ENCODE measurements at regions not wholly inside any gene's neighbourhood (a gene's known extent, or its start where the extent isn't known, plus 50 kb on each side); places are given as distances from the start of the nearest gene placed in this dataset.

- Histone ChIP-seq H4K20me1 (ENCODE audit: low read depth) (no peaks in the 10 kb centered on the region), H3K4me1 (no peaks in the 10 kb centered on the region), H3K27me3 (peaks cover 24% of the 10 kb centered on the region), H3K4me3 (no peak overlapping the region), H3F3A (ENCODE audit: low read depth) (no peaks in the 10 kb centered on the region), H3K36me3 (no peaks in the 10 kb centered on the region), H2AFZ (replicated peaks) (no peak overlapping the region), H3K9ac (no peak overlapping the region), H3K9me3 (ENCODE audit: low read depth) (no peaks in the 10 kb centered on the region), H3K27ac (no peak overlapping the region), H3K79me2 (ENCODE audit: low read depth) (no peaks in the 10 kb centered on the region), H3K4me2 (no peak overlapping the region)
- no peaks in the 10 kb centered on the region for H3K4me1 Mint-ChIP-seq
- no peaks in the 10 kb centered on the region for H3K9me3 Mint-ChIP-seq
- H3K4me3 Mint-ChIP-seq: no peak overlapping the region
- H3K27me3 Mint-ChIP-seq (ENCODE audit: insufficient read depth, low read depth): peaks cover 9% of the 10 kb centered on the region
- no peak for DNase-seq (ENCODE audit: low spot score)
- no peak overlapping the region for H3K27ac Mint-ChIP-seq
- TF ChIP-seq CTCF (IDR thresholded peaks at IDR 0.05) (no peak), EZH2phosphoT487 (IDR thresholded peaks at IDR 0.05) (no peak), EZH2 (IDR thresholded peaks at IDR 0.05) (no peak)
- H3K36me3 Mint-ChIP-seq: no peaks in the 10 kb centered on the region
Measured at GRCh38 chr15:88711806-88712205, 73.0 kb downstream of the ISG20 start.

GRCh38 chr15:88714782-88715372, 76.1 kb downstream of the ISG20 start:
- H3K9ac ChIP-seq: no peak overlapping the region

GRCh38 chr15:88716543-88717381, 77.9 kb downstream of the ISG20 start:
- Histone ChIP-seq H3F3A (ENCODE audit: low read depth) (no peaks in the 10 kb centered on the region), H3K36me3 (no peaks in the 10 kb centered on the region), H2AFZ (replicated peaks) (no peak overlapping the region), H3K9ac (no peak overlapping the region), H3K27me3 (peaks cover 9% of the 10 kb centered on the region), H4K20me1 (ENCODE audit: low read depth) (no peaks in the 10 kb centered on the region), H3K4me1 (no peaks in the 10 kb centered on the region), H3K9me3 (ENCODE audit: low read depth) (no peaks in the 10 kb centered on the region), H3K4me3 (no peak overlapping the region), H3K79me2 (ENCODE audit: low read depth) (no peaks in the 10 kb centered on the region), H3K27ac (no peak overlapping the region), H3K4me2 (no peak overlapping the region)
- no peak overlapping the region for H3K27ac Mint-ChIP-seq
- no peaks in the 10 kb centered on the region for H3K4me1 Mint-ChIP-seq
- H3K36me3 Mint-ChIP-seq: no peaks in the 10 kb centered on the region
- H3K4me3 Mint-ChIP-seq: no peak overlapping the region
- TF ChIP-seq EZH2 (IDR thresholded peaks at IDR 0.05) (no peak), EZH2phosphoT487 (IDR thresholded peaks at IDR 0.05) (no peak), CTCF (IDR thresholded peaks at IDR 0.05) (no peak)
- DNase-seq (ENCODE audit: low spot score): no peak
- peaks cover 17% of the 10 kb centered on the region for H3K27me3 Mint-ChIP-seq (ENCODE audit: insufficient read depth, low read depth)
- H3K9me3 Mint-ChIP-seq: no peaks in the 10 kb centered on the region

More at GRCh38 chr15:88714782-88715372, 76.1 kb downstream of the ISG20 start:
- no peak overlapping the region for H3K27ac Mint-ChIP-seq
- no peaks in the 10 kb centered on the region for H3F3A ChIP-seq (ENCODE audit: low read depth)
- no peak overlapping the region for H3K4me2 ChIP-seq
- no peak for DNase-seq (ENCODE audit: low spot score)
- H3K4me1 Mint-ChIP-seq: no peaks in the 10 kb centered on the region
- no peaks in the 10 kb centered on the region for H3K9me3 ChIP-seq (ENCODE audit: low read depth)
- H3K4me1 ChIP-seq: no peaks in the 10 kb centered on the region
- H3K27me3 ChIP-seq: peaks cover 9% of the 10 kb centered on the region
- H3K4me3 Mint-ChIP-seq: no peak overlapping the region
- no peak overlapping the region for H2AFZ ChIP-seq (replicated peaks)
- H3K36me3 ChIP-seq: no peaks in the 10 kb centered on the region
- no peak overlapping the region for H3K27ac ChIP-seq
- H3K79me2 ChIP-seq (ENCODE audit: low read depth): no peaks in the 10 kb centered on the region
- TF ChIP-seq EZH2phosphoT487 (IDR thresholded peaks at IDR 0.05) (no peak), CTCF (IDR thresholded peaks at IDR 0.05) (no peak), EZH2 (IDR thresholded peaks at IDR 0.05) (no peak)
- H3K36me3 Mint-ChIP-seq: no peaks in the 10 kb centered on the region
- peaks cover 10% of the 10 kb centered on the region for H3K27me3 Mint-ChIP-seq (ENCODE audit: insufficient read depth, low read depth)
- H3K9me3 Mint-ChIP-seq: no peaks in the 10 kb centered on the region
- no peak overlapping the region for H3K4me3 ChIP-seq
- H4K20me1 ChIP-seq (ENCODE audit: low read depth): no peaks in the 10 kb centered on the region

All from neural progenitor cell (in vitro differentiated cells).